ENCODE measurements at regions not wholly inside any gene's neighbourhood (a gene's known extent, or its start where the extent isn't known, plus 50 kb on each side); places are given as distances from the start of the nearest gene placed in this dataset.
A peak's percentile ranks its signal among the peaks of the same experiment; 100 is the strongest.

- TF ChIP-seq CTCF (IDR thresholded peaks at IDR 0.05; ENCODE audit: low read length, missing control alignments) = no peak
- peak; percentile 3 for DNase-seq (ENCODE audit: low read depth)
Measured at GRCh38 chrX:8083286-8083685, 87.8 kb downstream of the VCX2 start.

GRCh38 chrX:8075636-8076035 is 95.4 kb downstream of the VCX2 start:
- no peak for TF ChIP-seq CTCF (IDR thresholded peaks at IDR 0.05; ENCODE audit: low read length, missing control alignments)
- DNase-seq (ENCODE audit: low read depth) = no peak
- H3K4me3 ChIP-seq (replicated peaks; ENCODE audit: low read depth, low read length) = no peak overlapping the region

More at GRCh38 chrX:8083286-8083685, 87.8 kb downstream of the VCX2 start:
- no peak overlapping the region for H3K4me3 ChIP-seq (replicated peaks; ENCODE audit: low read depth, low read length)

- no peak overlapping the region for H3K4me3 ChIP-seq (replicated peaks; ENCODE audit: low read depth, low read length)
- no peak for TF ChIP-seq CTCF (IDR thresholded peaks at IDR 0.05; ENCODE audit: low read length, missing control alignments)
- peak; percentile 13 for DNase-seq (ENCODE audit: low read depth)
Measured at GRCh38 chrX:8067754-8068462, 103.2 kb downstream of the VCX2 start.

- no peak for DNase-seq (ENCODE audit: low read depth)
- no peak overlapping the region for H3K4me3 ChIP-seq (replicated peaks; ENCODE audit: low read depth, low read length)
- TF ChIP-seq CTCF (IDR thresholded peaks at IDR 0.05; ENCODE audit: low read length, missing control alignments) = no peak
Measured at GRCh38 chrX:8052909-8053308, 118.2 kb downstream of the VCX2 start.

GRCh38 chrX:8049827-8050226 is 121.2 kb downstream of the VCX2 start:
- peak; percentile 7 for DNase-seq (ENCODE audit: low read depth)
- H3K4me3 ChIP-seq (replicated peaks; ENCODE audit: low read depth, low read length) = no peak overlapping the region
- TF ChIP-seq CTCF (IDR thresholded peaks at IDR 0.05; ENCODE audit: low read length, missing control alignments) = no peak

- no peak overlapping the region for H3K4me3 ChIP-seq (replicated peaks; ENCODE audit: low read depth, low read length)
- TF ChIP-seq CTCF (IDR thresholded peaks at IDR 0.05; ENCODE audit: low read length, missing control alignments) = no peak
- no peak for DNase-seq (ENCODE audit: low read depth)
Measured at GRCh38 chrX:8048466-8048865, 121.3 kb upstream of the PNPLA4 start.

- no peak overlapping the region for H3K4me3 ChIP-seq (replicated peaks; ENCODE audit: low read depth, low read length)
- TF ChIP-seq CTCF (IDR thresholded peaks at IDR 0.05; ENCODE audit: low read length, missing control alignments) = no peak
- peak; percentile 61 for DNase-seq (ENCODE audit: low read depth)
Measured at GRCh38 chrX:8044947-8045346, 117.7 kb upstream of the PNPLA4 start.
